Ascending aorta (tissue), 2 donors: ENCODE measurements at regions not wholly inside any gene's neighbourhood (a gene's known extent, or its start where the extent isn't known, plus 50 kb on each side); places are given as distances from the start of the nearest gene placed in this dataset.

Experiments used
- DNase-seq, 2 donors: peaks; one replicate each; pipeline ENCODE4 v3.0.0-alpha.2; 2019; ENCODE audit warnings: low spot score in 2 of 2
- H3K27ac ChIP-seq, 2 donors: fragments of 200-600 bp; sonication (generic); one replicate each; pipeline ENCODE4 v1.5.1; 2016 to 2017; ENCODE audit warnings: mild to moderate bottlenecking in 1 of 2
- H3K27me3 ChIP-seq: fragments of 200-600 bp; sonication (generic); one replicate; pipeline ENCODE4 v1.5.1; 2017
- H3K36me3 ChIP-seq, 2 donors: fragments of 200-600 bp; sonication (generic); one replicate each; pipeline ENCODE4 v1.5.1; 2016
- H3K4me1 ChIP-seq, 2 donors: fragments of 200-600 bp; sonication (generic); one replicate each; pipeline ENCODE4 v1.5.1; 2016 to 2017; ENCODE audit warnings: mild to moderate bottlenecking in 1 of 2
- H3K4me3 ChIP-seq, 2 donors: fragments of 200-600 bp; sonication (generic); one replicate each; pipeline ENCODE4 v1.5.1; 2016 to 2017; ENCODE audit warnings: mild to moderate bottlenecking in 1 of 2
- H3K9me3 ChIP-seq, 2 donors: fragments of 200-600 bp; sonication (generic); one replicate each; pipeline ENCODE4 v1.5.1; 2016
- CTCF ChIP-seq, 3 experiments: fragments of 200-600 bp in 2 of 3; fragments of 450-650 bp in 1 of 3; sonication (generic) in 2 of 3; IDR thresholded peaks; one replicate each; pipeline ENCODE4 v1.5.1; 2016 to 2019; ENCODE audit warnings: antibody characterized with exemption in 3 of 3, mild to moderate bottlenecking in 1 of 3, moderate library complexity in 1 of 3
- intact Hi-C: fragments of 100-400 bp; cut with DNase I; formaldehyde crosslinking; loops from one replicate; pipeline ENCODE4 v1.15.1; 2023

GRCh38 chr11:134639586-134640330 lies 227.7 kb upstream of the B3GAT1 start:
- no peaks in the 10 kb centered on the region for H3K9me3 ChIP-seq
- no peaks in the 10 kb centered on the region for H3K27me3 ChIP-seq
- H3K4me3 ChIP-seq: no peak overlapping the region
- no peaks in the 10 kb centered on the region for H3K36me3 ChIP-seq
- DNase-seq: peak in 1 of 2 donors; percentile 46
- intact Hi-C loops: no loop called here
- H3K27ac ChIP-seq: no peak overlapping the region
- no peak for TF ChIP-seq CTCF (IDR thresholded peaks at IDR 0.05)
- no peaks in the 10 kb centered on the region for H3K4me1 ChIP-seq

- intact Hi-C loops: no loop called here
- TF ChIP-seq CTCF (IDR thresholded peaks at IDR 0.05): no peak
- no peak overlapping the region for H3K27ac ChIP-seq
- H3K27me3 ChIP-seq: no peaks in the 10 kb centered on the region
- H3K36me3 ChIP-seq: no peaks in the 10 kb centered on the region
- H3K9me3 ChIP-seq: no peaks in the 10 kb centered on the region
- no peak for DNase-seq
- H3K4me3 ChIP-seq: no peak overlapping the region
- H3K4me1 ChIP-seq: no peaks in the 10 kb centered on the region
Measured at GRCh38 chr11:134638796-134639430, 226.9 kb upstream of the B3GAT1 start.

GRCh38 chr11:134637091-134638015 lies 225.3 kb upstream of the B3GAT1 start:
- no peak overlapping the region for H3K4me3 ChIP-seq
- intact Hi-C loops: no loop called here
- H3K27me3 ChIP-seq: no peaks in the 10 kb centered on the region
- H3K27ac ChIP-seq: no peak overlapping the region
- H3K4me1 ChIP-seq: no peaks in the 10 kb centered on the region
- TF ChIP-seq CTCF (IDR thresholded peaks at IDR 0.05): no peak
- no peaks in the 10 kb centered on the region for H3K36me3 ChIP-seq
- no peaks in the 10 kb centered on the region for H3K9me3 ChIP-seq
- no peak for DNase-seq

- H3K4me3 ChIP-seq: no peak overlapping the region
- TF ChIP-seq CTCF (IDR thresholded peaks at IDR 0.05): no peak
- no peaks in the 10 kb centered on the region for H3K36me3 ChIP-seq
- H3K9me3 ChIP-seq: no peaks in the 10 kb centered on the region
- no peaks in the 10 kb centered on the region for H3K27me3 ChIP-seq
- peak in 1 of 2 donors; percentile 46 for DNase-seq
- no peak overlapping the region for H3K27ac ChIP-seq
- intact Hi-C loops: no loop called here
- no peaks in the 10 kb centered on the region for H3K4me1 ChIP-seq
Measured at GRCh38 chr11:134636071-134636470, 224.0 kb upstream of the B3GAT1 start.

DNA sequence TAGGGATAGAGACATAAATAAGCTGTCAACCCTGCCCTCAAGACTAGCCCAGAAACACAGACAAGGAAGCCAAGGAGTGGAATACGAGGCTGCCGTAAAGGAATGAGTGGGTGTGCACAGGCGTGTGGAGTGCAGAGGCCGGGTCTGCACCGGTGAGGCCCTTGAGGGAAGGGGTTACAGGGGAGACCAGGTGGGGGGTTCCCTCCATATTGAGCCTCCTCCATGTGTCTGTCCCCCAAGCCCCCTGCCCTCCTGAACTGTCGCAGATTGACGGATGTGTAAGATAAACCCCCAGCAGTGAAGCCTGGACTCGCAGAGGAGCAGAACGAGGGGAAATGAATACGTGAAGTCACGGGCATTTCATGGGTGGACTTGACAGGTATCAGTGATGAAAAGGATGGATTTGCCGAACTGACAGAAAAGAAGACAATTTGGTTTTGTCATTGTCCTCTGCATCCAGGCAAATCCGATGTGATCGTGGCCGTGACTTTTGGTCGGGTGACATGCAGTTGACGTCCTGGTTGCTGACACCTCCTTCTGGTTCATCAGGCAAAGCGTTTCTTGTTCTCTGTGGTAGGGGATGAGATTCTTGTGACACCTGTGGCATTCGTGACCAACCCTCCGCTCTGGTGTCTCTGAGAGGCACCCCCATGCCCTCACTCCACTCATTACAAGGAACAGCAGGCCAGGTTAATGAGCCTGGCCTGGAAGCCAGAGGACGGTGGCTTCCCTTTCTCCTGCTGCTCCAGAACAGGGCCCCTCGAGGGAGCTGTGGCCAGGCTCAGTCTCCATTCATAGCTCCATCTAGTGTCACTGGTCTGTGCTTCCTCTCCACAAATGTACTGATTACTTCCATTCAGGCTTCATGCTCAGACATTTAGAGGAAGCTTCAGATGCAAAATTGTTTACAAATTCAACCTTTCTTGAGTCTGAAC lies 223.1 kb upstream of the B3GAT1 start:
- H3K27ac ChIP-seq: no peak overlapping the region
- H3K4me1 ChIP-seq: no peaks in the 10 kb centered on the region
- no peaks in the 10 kb centered on the region for H3K27me3 ChIP-seq
- DNase-seq: peak in 1 of 2 donors; percentile 48
- no peaks in the 10 kb centered on the region for H3K9me3 ChIP-seq
- no peaks in the 10 kb centered on the region for H3K36me3 ChIP-seq
- H3K4me3 ChIP-seq: no peak overlapping the region
- intact Hi-C loops: no loop called here
- TF ChIP-seq CTCF (IDR thresholded peaks at IDR 0.05): no peak
